Hippocampal formation (tissue), 2 donors: ENCODE measurements at regions not wholly inside any gene's neighbourhood (a gene's known extent, or its start where the extent isn't known, plus 50 kb on each side); places are given as distances from the start of the nearest gene placed in this dataset.

Experiments
- DNase-seq, 2 donors: peaks; one replicate each; lab custom pipeline; 2025; lab: John Stamatoyannopoulos, UW

- no peak for DNase-seq
These were observed 373.0 kb downstream of the ALG10 start for GRCh38 chr12:34395056-34396005.

DNA sequence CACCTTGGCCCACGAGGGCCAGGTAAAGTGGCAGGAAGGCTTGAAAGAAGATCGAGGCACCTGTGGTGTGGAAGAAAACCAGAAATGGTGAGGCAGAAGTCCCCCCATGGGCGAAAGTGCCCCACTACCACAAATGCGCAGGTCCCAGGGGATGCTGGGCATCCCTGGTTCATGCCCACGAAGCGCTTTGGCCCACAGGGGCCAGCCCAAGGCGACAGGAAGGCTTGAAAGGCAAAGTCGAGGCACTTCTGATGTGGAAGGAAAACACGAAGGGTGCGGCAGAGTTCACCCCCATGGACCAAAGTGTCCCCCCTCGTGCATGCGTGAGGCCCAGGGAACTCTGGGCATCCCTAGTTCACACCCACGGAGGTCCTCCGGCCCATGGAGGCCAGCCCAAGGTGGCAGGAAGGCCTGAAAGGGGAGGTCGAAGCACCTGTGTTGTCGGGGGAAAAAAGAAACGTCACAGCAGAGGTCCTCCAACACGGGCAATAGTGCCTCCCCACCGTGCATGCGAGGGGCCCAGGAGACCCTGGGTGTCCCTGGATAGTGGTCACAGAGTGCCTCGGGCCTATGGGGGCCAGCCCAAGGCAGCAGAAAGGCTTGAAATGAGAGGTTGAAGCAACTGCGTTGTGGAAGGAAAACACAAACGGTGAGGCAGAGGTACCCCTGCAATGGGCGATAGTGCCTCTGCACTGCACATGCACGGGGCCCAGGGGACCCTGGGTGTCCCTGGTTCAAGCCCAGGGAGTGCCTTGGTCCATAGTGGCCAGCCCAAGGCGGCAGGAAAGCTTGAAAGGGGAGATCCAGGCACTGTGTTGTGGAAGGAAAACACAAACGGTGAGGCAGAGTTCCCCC lies 373.9 kb downstream of the ALG10 start:
- no peak for DNase-seq

DNA sequence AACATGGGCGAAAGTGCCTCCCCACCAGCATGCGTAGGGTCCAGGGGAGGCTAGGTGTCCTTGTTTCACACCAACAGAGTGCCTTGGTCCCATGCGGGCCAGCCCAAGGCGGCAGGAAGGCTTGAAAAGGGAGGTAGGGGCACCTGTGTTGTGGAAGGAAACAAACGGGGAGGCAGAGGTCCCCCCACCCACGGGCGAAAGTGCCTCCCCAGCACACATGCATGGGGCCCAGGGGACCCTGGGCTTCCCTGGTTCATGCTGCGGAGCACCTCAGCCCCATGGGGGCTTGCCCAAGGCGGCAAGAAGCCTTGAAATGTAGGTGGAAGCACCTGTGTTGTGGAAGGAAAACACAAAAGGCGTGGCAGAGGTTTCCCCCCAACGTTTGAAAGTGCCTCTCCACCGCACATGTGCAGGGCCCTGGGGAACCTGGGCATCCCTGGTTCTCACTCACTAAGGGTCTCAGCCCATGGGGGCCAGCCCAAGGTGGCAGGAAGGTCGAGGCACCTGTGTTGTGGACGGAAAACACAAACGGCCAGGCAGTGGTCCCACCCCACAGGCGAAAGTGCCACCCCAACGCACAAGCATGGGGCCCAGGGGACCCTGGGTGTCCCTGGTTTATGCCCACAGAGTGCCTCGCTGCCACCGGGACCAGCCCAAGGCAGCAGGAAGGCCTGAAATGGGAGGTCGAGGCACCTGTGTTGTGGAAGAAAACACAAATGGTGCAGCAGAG lies 374.7 kb downstream of the ALG10 start:
- no peak for DNase-seq

GRCh38 chr12:34397591-34398365 lies 375.5 kb downstream of the ALG10 start:
- no peak for DNase-seq

GRCh38 chr12:34398366-34398705 lies 376.0 kb downstream of the ALG10 start:
- DNase-seq, result no peak

DNA sequence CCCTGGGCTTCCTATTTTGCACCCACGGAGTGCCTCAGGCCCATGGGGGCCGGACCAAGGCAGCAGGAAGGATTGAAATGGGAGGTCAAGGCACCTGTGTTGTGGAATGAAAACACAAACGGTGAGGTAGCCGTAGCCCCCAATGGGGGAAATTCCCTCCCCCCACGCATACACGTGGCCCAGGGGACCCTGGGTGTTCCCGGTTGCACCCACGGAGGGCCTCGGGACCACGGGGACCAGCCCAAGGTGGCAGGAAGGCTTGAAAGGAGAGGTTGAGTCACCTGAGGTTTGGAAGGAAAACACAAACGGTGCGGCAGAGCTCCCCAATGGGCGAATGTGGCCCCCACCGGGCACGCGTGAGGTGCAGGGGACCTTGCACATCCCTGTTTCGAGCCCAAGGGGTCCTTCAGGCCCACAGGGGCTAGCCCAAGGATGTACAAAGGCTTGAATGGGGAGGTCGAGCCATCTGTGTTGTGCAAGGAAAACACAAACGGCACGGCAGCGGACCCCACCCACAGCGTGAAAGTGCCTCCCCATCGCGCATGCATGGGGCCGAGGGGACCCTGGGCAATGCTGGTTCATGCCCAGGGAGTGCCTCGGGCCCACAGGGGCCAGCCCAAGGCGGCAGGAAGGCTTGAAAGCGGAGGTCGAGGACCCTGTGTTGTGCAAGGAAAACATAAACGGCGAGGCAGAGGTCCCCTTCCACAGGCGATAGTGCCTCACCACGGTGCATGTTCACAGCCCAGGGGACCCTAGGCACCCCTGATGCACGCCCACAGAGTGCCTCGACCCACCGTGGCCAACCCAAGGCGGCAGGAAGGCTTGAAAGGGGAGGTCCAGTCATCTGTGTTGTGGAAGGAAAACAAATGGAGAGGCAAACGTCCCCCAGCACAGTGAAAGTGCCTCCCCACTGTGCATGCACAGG lies 376.7 kb downstream of the ALG10 start:
- DNase-seq, result no peak

- no peak for DNase-seq
These were observed 377.5 kb downstream of the ALG10 start for GRCh38 chr12:34399631-34400410.

DNA sequence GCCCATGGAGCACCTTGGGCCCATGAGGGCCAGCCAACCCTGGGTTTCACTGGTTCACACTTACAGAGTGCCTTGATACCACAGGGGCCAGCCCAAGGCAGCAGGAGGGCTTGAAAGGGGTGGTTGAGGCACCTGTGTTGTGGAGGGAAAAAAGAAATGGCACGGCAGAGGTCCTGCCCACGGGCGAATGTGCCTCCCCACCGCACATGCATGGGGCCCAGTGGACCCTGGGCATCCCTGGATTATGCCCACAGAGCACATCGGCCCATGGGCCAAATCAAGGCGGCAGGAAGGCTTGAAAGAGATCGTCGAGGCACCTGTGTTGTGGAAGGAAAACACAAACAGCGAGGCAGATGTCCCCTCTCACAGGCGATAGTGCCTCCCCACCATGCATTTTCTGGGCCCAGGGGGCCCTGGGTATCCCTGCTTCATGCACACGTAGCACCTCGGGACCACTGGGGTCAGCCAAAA lies 378.1 kb downstream of the ALG10 start:
- DNase-seq, result no peak

GRCh38 chr12:34400986-34401658 lies 378.8 kb downstream of the ALG10 start:
- DNase-seq, result no peak

DNA sequence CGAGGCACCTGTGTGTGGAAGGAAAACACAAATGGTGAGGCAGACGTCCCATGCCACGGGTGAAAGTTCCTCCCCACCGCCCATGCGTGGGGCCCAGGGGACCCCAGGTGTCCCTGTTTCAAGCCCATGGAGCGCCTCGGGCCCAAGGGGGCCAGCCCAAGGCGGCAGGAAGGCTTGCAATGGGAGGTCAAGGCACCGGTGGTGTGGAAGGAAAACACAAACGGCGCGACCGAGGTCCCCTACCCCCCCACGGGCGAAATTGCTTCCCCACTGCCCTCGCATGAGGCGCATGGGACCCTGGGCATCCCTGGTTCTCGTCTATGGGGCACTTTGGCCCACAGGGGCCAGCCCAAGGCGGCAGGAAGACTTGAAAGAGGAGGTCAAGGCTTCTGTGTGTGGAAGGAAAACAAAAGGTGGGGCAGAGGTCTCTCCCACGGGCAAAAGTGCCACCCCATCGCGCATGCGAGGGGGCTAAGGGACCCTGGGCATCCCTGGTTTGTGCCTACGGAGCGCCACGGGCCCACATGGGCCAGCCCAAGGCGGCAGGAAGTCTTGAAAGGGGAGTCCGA lies 379.4 kb downstream of the ALG10 start:
- no peak for DNase-seq

DNA sequence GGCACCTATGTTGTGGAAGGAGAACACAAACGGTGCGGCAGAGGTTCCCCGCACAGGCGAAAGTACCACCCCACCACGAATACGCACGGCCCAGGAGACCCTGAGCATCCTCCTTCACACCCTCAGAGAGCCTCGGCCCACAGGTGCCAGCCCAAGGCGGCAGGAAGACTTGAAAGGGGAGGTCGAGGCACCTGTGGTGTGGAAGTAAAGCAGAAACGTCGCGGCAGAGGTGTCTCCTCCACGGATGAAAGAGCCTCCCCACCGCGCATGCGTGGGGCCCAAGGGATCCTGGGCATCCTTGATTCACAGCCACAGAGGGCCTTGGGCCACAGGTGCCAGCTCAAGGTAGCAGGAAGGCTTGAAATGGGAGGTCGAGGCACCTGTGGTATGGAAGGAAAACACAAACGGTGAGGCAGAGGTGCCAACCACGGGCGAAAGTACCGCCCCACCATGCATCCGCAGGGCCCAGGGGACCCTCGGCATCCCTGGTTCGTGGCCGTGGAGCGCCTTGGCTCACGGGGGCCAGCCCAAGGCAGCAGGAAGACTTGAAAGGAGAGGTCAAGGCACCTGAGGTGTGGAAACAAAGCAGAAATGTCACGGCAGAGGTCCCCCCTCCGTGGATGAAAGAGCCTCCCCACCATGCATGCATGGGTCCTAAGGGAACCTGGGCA lies 380.1 kb downstream of the ALG10 start:
- DNase-seq, result no peak

GRCh38 chr12:34402899-34403705 lies 380.8 kb downstream of the ALG10 start:
- DNase-seq, result no peak

- no peak for DNase-seq
These were observed 381.5 kb downstream of the ALG10 start for GRCh38 chr12:34403706-34404376.

DNA sequence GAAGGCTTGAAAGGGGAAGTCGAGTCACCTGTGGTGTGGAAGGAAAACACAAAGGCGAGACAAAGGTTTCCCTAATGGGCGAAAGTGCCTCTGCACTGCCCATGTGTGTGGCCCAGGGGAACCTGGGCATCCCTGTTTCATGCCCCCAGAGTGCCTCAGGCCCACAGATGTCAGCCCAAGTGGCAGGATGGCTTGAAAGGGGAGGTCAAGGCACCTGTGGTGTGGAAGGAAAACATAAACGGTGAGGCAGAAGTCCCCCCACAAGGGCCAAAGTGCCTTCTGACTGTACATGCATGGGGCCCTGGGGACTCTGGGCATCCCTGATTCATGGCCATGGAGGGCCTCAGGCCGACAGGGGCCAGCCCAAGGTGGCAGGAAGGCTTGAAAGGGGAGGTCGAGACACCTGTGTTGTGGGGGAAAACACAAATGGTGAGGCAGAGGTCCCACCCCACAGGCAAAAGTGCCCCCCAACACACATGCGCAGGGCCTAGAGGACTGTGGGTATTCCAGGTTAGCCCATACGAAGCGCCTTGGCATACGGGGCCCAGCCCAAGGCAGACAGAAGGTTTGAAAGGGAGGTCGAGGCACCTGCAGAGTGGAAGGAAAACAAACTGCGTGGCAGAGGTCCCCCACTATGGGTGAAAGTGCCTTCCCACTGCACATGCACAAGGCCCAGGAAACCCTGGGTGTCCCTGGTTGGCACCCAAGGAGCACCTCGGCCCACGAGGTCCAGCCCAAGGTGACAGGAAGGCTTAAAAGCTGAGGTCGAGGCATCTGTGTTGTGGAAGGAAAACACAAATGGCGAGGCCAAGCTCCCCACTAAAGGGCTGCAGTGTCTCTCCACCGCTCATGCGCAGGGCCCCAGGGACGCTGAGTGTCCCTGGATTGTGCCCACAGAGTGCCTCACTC lies 382.3 kb downstream of the ALG10 start:
- no peak for DNase-seq
